ENCODE measurements at regions not wholly inside any gene's neighbourhood (a gene's known extent, or its start where the extent isn't known, plus 50 kb on each side); places are given as distances from the start of the nearest gene placed in this dataset.

GRCh38 chr4:163618845-163619244 is 124.4 kb downstream of the TMA16 start:
- Histone ChIP-seq H3K27me3 (replicated peaks in 1 of 4; ENCODE audit: control insufficient read depth in 3 of 4, extremely low read depth in 1 of 4, insufficient read depth in 3 of 4, low read length in 3 of 4) (no peaks in the 10 kb centered on the region), H2BK5ac (ENCODE audit: low read depth, low read length) (no peak overlapping the region), H2AK5ac (ENCODE audit: low read depth, low read length) (no peak overlapping the region), H2BK120ac (replicated peaks; ENCODE audit: low read depth, low read length) (no peak overlapping the region), H3K9ac (replicated peaks in 1 of 4; ENCODE audit: extremely low read depth in 1 of 4, low read depth in 3 of 4, low read length in 3 of 4) (no peak overlapping the region), H3K18ac (ENCODE audit: extremely low read depth, low read length) (no peak overlapping the region), H2BK12ac (ENCODE audit: low read depth, low read length) (no peak overlapping the region), H3K4me3 (ENCODE audit: extremely low read depth in 1 of 4, insufficient read depth in 2 of 4, low read depth in 3 of 4, low read length in 4 of 4) (no peak overlapping the region), H3K4me1 (replicated peaks in 1 of 4; ENCODE audit: control insufficient read depth in 3 of 4, insufficient read depth in 4 of 4, low read length in 3 of 4) (no peaks in the 10 kb centered on the region), H3K23ac (ENCODE audit: insufficient read length) (no peak overlapping the region), H3K4ac (replicated peaks; ENCODE audit: insufficient read length, low read depth, low read length) (no peak overlapping the region), H4K20me1 (replicated peaks in 1 of 2; ENCODE audit: control insufficient read depth in 1 of 2, insufficient read depth in 2 of 2, low read length in 2 of 2) (no peaks in the 10 kb centered on the region), H3K9me3 (ENCODE audit: insufficient read depth in 2 of 2, low read depth in 1 of 2, low read length in 1 of 2) (no peaks in the 10 kb centered on the region), H4K91ac (replicated peaks; ENCODE audit: insufficient read length, low read length) (no peak overlapping the region), H3K56ac (replicated peaks; ENCODE audit: insufficient read length, low read depth, low read length) (no peak overlapping the region), H3K79me1 (ENCODE audit: low read depth, low read length) (no peaks in the 10 kb centered on the region), H3K23me2 (ENCODE audit: low read depth, low read length) (no peaks in the 10 kb centered on the region), H2BK15ac (ENCODE audit: low read length) (no peak overlapping the region), H3K79me2 (ENCODE audit: control insufficient read depth in 1 of 2, insufficient read depth in 2 of 2, low read length in 2 of 2) (no peaks in the 10 kb centered on the region), H4K8ac (ENCODE audit: extremely low read depth, insufficient read depth, low read length) (no peak overlapping the region), H2AFZ (ENCODE audit: low read length) (no peak overlapping the region), H3K36me3 (ENCODE audit: control insufficient read depth in 2 of 4, insufficient read depth in 4 of 4, low read length in 3 of 4) (no peaks in the 10 kb centered on the region), H4K5ac (ENCODE audit: insufficient read length, low read depth, low read length) (no peak overlapping the region), H3K4me2 (ENCODE audit: insufficient read depth in 1 of 2, low read depth in 2 of 2, low read length in 2 of 2) (no peak overlapping the region), H2BK20ac (ENCODE audit: low read length) (no peak overlapping the region), H3K27ac (ENCODE audit: low read depth, low read length) (no peak overlapping the region), H3K14ac (ENCODE audit: insufficient read length) (no peak overlapping the region)
- TF ChIP-seq E2F6 (IDR thresholded peaks at IDR 0.05) (no peak), TBP (IDR thresholded peaks at IDR 0.05; ENCODE audit: low read depth, low read length) (no peak), POU5F1 (IDR thresholded peaks at IDR 0.05; ENCODE audit: low read depth, low read length) (no peak), POLR2AphosphoS5 (IDR thresholded peaks at IDR 0.05; ENCODE audit: low read depth, low read length) (no peak)
- DNase-seq (ENCODE audit: low read depth in 1 of 2, low spot score in 2 of 2): no peak
- no peak for FAIRE-seq
- WGBS, 2 experiments (ENCODE audit: extremely low coverage in 1 of 2, insufficient coverage in 1 of 2, insufficient read length in 1 of 2, insufficient replicate concordance in 2 of 2, low coverage in 1 of 2, low lambda C conversion rate in 2 of 2, missing lambda C conversion rate in 1 of 2): 86 to 100% methylated on average over 1 to 4 of the region's 4 CpGs
- ChIA-PET POLR2A (ENCODE audit: partially characterized antibody) (no interaction called here), CTCF (ENCODE audit: partially characterized antibody) (interaction anchor here (1.1 to 2.0 kb wide), 2 partner anchors 31 to 63 kb away, joined by 4 to 5 read pairs; no protein-coding TSS in a partner anchor)

Measured in H1 (cell line).